ENCODE measurements at regions not wholly inside any gene's neighbourhood (a gene's known extent, or its start where the extent isn't known, plus 50 kb on each side); places are given as distances from the start of the nearest gene placed in this dataset.
"Not testable (repeated sequence)": the region's sequence is repeated elsewhere in the genome, so short reads cannot be mapped to it uniquely, and the experiment has no call there.

GRCh38 chr6:117795234-117795633 is 111.8 kb upstream of the SLC35F1 start:
- Mint-ChIP-seq H3K4me1 (ENCODE audit: low read depth) (no peaks in the 10 kb centered on the region), H3K27me3 (ENCODE audit: insufficient read depth) (no peaks in the 10 kb centered on the region), H3K9me3 (peaks cover 16% of the 10 kb centered on the region), H3K36me3 (ENCODE audit: low read depth) (no peaks in the 10 kb centered on the region), H3K4me3 (no peak overlapping the region), H3K27ac (no peak overlapping the region)
- TF ChIP-seq CTCF (IDR thresholded peaks at IDR 0.05), result no peak
- DNase-seq, result no peak

- H3K9me3 Mint-ChIP-seq, result peaks cover 22% of the 10 kb centered on the region
- not testable (repeated sequence) for H3K27ac Mint-ChIP-seq; DNase-seq; H3K36me3 Mint-ChIP-seq (ENCODE audit: low read depth); H3K27me3 Mint-ChIP-seq (ENCODE audit: insufficient read depth); H3K4me3 Mint-ChIP-seq; H3K4me1 Mint-ChIP-seq (ENCODE audit: low read depth)
These were observed 108.2 kb upstream of the SLC35F1 start for GRCh38 chr6:117798819-117799218.

GRCh38 chr6:117810269-117810668 is 96.8 kb upstream of the SLC35F1 start:
- DNase-seq, result no peak
- Mint-ChIP-seq H3K4me3 (no peak overlapping the region), H3K4me1 (ENCODE audit: low read depth) (no peaks in the 10 kb centered on the region), H3K27me3 (ENCODE audit: insufficient read depth) (no peaks in the 10 kb centered on the region), H3K36me3 (ENCODE audit: low read depth) (no peaks in the 10 kb centered on the region), H3K9me3 (peaks cover 34% of the 10 kb centered on the region), H3K27ac (no peak overlapping the region)
- TF ChIP-seq CTCF (IDR thresholded peaks at IDR 0.05), result no peak

GRCh38 chr6:117817499-117817898 is 89.6 kb upstream of the SLC35F1 start:
- Mint-ChIP-seq H3K36me3 (ENCODE audit: low read depth) (no peaks in the 10 kb centered on the region), H3K27ac (no peak overlapping the region), H3K4me3 (no peak overlapping the region), H3K9me3 (peaks cover 9% of the 10 kb centered on the region), H3K27me3 (ENCODE audit: insufficient read depth) (no peaks in the 10 kb centered on the region), H3K4me1 (ENCODE audit: low read depth) (no peaks in the 10 kb centered on the region)
- no peak for TF ChIP-seq CTCF (IDR thresholded peaks at IDR 0.05)
- DNase-seq, result no peak

- no peak overlapping the region for H3K27ac Mint-ChIP-seq
- no peak for TF ChIP-seq CTCF (IDR thresholded peaks at IDR 0.05)
- H3K4me1 Mint-ChIP-seq (ENCODE audit: low read depth), result no peaks in the 10 kb centered on the region
- no peak overlapping the region for H3K4me3 Mint-ChIP-seq
- no peaks in the 10 kb centered on the region for H3K36me3 Mint-ChIP-seq (ENCODE audit: low read depth)
- no peaks in the 10 kb centered on the region for H3K27me3 Mint-ChIP-seq (ENCODE audit: insufficient read depth)
- H3K9me3 Mint-ChIP-seq, result peaks cover 9% of the 10 kb centered on the region
- DNase-seq, result no peak
These were observed 89.1 kb upstream of the SLC35F1 start for GRCh38 chr6:117817992-117818391.

GRCh38 chr6:117818449-117818848 is 88.6 kb upstream of the SLC35F1 start:
- Mint-ChIP-seq H3K4me1 (ENCODE audit: low read depth) (no peaks in the 10 kb centered on the region), H3K27me3 (ENCODE audit: insufficient read depth) (no peaks in the 10 kb centered on the region), H3K4me3 (no peak overlapping the region), H3K36me3 (ENCODE audit: low read depth) (no peaks in the 10 kb centered on the region), H3K27ac (no peak overlapping the region), H3K9me3 (peaks cover 9% of the 10 kb centered on the region)
- DNase-seq, result no peak
- TF ChIP-seq CTCF (IDR thresholded peaks at IDR 0.05), result no peak
